HCT116 (cell line): ENCODE measurements at regions not wholly inside any gene's neighbourhood (a gene's known extent, or its start where the extent isn't known, plus 50 kb on each side); places are given as distances from the start of the nearest gene placed in this dataset.

Experiments
- ATAC-seq: fragments of 200-7000 bp; cut with Tn5 transposase; 2 replicates; pipeline ENCODE4 v1.9.1; 2020; ENCODE audit warnings: mild to moderate bottlenecking, moderate library complexity
- BruUV-seq: library from RNA; stranded (reverse); fragments of 400-500 nt; replicated peaks from 2 replicates; lab custom pipeline; 2021; lab: Mats Ljungman, UMichigan
- CTCF ChIA-PET: fragments of 300-600 bp; sonication (Branson Sonifier 250); formaldehyde crosslinking; loops from one replicate; lab custom pipeline; 2021; ENCODE audit warnings: antibody characterized with exemption; lab: Charles Lee
- POLR2A ChIA-PET: fragments of 300-600, 350-600 bp; sonication (Branson Sonifier 250); formaldehyde crosslinking; loops from one replicate; lab custom pipeline; 2021; ENCODE audit warnings: antibody characterized with exemption; lab: Charles Lee
- RAD21 ChIA-PET, 2 experiments: fragments of 300-600 bp; sonication (Branson Sonifier 250); formaldehyde crosslinking; loops; one replicate each; lab custom pipeline; 2023; ENCODE audit warnings: low total read pairs in 2 of 2; ENCODE audit not compliant: uncharacterized antibody in 2 of 2, unreplicated experiment in 2 of 2, low non-redundant PET in 1 of 2; lab: Charles Lee
- DNase-seq: peaks from one replicate; pipeline ENCODE4 v3.0.0-alpha.2; 2010; ENCODE audit warnings: low read depth, low spot score
- H2AFZ ChIP-seq: fragments of 200-600 bp; shearing (Covaris generic), sonication (generic); 2 replicates; pipeline ENCODE4 v1.6.1; 2017; ENCODE audit warnings: low read depth, mixed run types, mixed read lengths, antibody characterized with exemption, low read length; ENCODE audit not compliant: poor library complexity, severe bottlenecking
- H3K27ac ChIP-seq: 2 replicates; pipeline ENCODE4 v1.5.1; 2012; ENCODE audit warnings: low read depth, low read length
- H3K27me3 ChIP-seq: fragments of 200-600 bp; sonication (generic); 2 replicates; pipeline ENCODE4 v1.6.1; 2016; ENCODE audit warnings: mixed run types, low read length, mixed read lengths; ENCODE audit not compliant: insufficient read depth
- H3K36me3 ChIP-seq, 2 experiments: fragments of 200-500 bp in 1 of 2; fragments of 200-600 bp in 1 of 2; sonication (Bioruptor generic) in 1 of 2; sonication (generic) in 1 of 2; 2 replicates each; pipeline versions ENCODE4 v1.5.1 to v1.6.1; 2014 to 2016; ENCODE audit warnings: low read length in 2 of 2, inconsistent platforms in 1 of 2, mixed read lengths in 1 of 2, mixed run types in 1 of 2; ENCODE audit not compliant: insufficient read depth in 2 of 2, control insufficient read depth in 1 of 2
- H3K4me1 ChIP-seq, 2 experiments: fragments of 200-600 bp in 1 of 2; sonication (generic) in 1 of 2; 2 replicates each; pipeline versions ENCODE4 v1.5.1 to v1.6.1; 2012 to 2017; ENCODE audit warnings: low read length in 2 of 2, inconsistent platforms in 1 of 2, mild to moderate bottlenecking in 1 of 2, mixed read lengths in 1 of 2, mixed run types in 1 of 2, moderate library complexity in 1 of 2; ENCODE audit not compliant: insufficient read depth in 2 of 2, control insufficient read depth in 1 of 2
- H3K4me2 ChIP-seq: fragments of 200-600 bp; sonication (generic); 2 replicates; pipeline ENCODE4 v1.6.1; 2017; ENCODE audit warnings: mixed run types, low read length, mixed read lengths
- H3K4me3 ChIP-seq, 2 experiments: fragments of 200-600 bp in 1 of 2; sonication (generic) in 1 of 2; replicated peaks in 1 of 2; 2 replicates each; pipeline ENCODE4 v1.5.1; 2011 to 2016; ENCODE audit warnings: low read length in 2 of 2, control low read depth in 1 of 2, low read depth in 1 of 2, mild to moderate bottlenecking in 1 of 2, mixed read lengths in 1 of 2, mixed run types in 1 of 2
- H3K79me2 ChIP-seq: fragments of 200-600 bp; sonication (generic); 2 replicates; pipeline ENCODE4 v1.6.1; 2017; ENCODE audit warnings: mild to moderate bottlenecking, mixed run types, low read length, moderate library complexity, mixed read lengths; ENCODE audit not compliant: insufficient read depth
- H3K9ac ChIP-seq: fragments of 200-600 bp; sonication (generic); 2 replicates; pipeline ENCODE4 v1.6.1; 2016; ENCODE audit warnings: low read length, mixed read lengths
- H3K9me2 ChIP-seq: fragments of 200-600 bp; sonication (generic), shearing (Covaris generic); 2 replicates; pipeline ENCODE4 v1.6.1; 2017; ENCODE audit warnings: mixed run types, mild to moderate bottlenecking, moderate library complexity; ENCODE audit not compliant: insufficient read depth
- H3K9me3 ChIP-seq, 2 experiments: fragments of 200-500 bp in 1 of 2; fragments of 200-600 bp in 1 of 2; sonication (Bioruptor generic) in 1 of 2; sonication (generic) in 1 of 2; 2 replicates each; pipeline ENCODE4 v1.6.1; 2014 to 2017; ENCODE audit warnings: low read length in 2 of 2, mixed read lengths in 2 of 2, inconsistent platforms in 1 of 2, low read depth in 1 of 2, mild to moderate bottlenecking in 1 of 2, mixed run types in 1 of 2, moderate library complexity in 1 of 2; ENCODE audit not compliant: control insufficient read depth in 1 of 2, insufficient read depth in 1 of 2
- H4K20me1 ChIP-seq: fragments of 200-600 bp; sonication (generic), shearing (Covaris generic); 2 replicates; pipeline ENCODE4 v1.6.1; 2017; ENCODE audit warnings: mixed run types, mild to moderate bottlenecking, moderate library complexity; ENCODE audit not compliant: insufficient read depth
- CBX3 ChIP-seq: IDR thresholded peaks from 2 replicates; pipeline ENCODE4 v1.6.1; 2012; ENCODE audit warnings: low read depth
- CEBPB ChIP-seq: IDR thresholded peaks from 2 replicates; pipeline ENCODE4 v1.6.1; 2012; ENCODE audit warnings: low read depth
- EGR1 ChIP-seq: IDR thresholded peaks from 2 replicates; pipeline ENCODE4 v1.6.1; 2012; ENCODE audit warnings: low read depth
- ELF1 ChIP-seq: IDR thresholded peaks from 2 replicates; pipeline ENCODE4 v1.6.1; 2012; ENCODE audit warnings: low read depth, borderline replicate concordance
- EZH2 ChIP-seq: fragments of 200-600 bp; sonication (generic); IDR thresholded peaks from 2 replicates; pipeline ENCODE4 v1.6.1; 2017; ENCODE audit warnings: antibody characterized with exemption, mixed run types
- EZH2phosphoT487 ChIP-seq: fragments of 200-600 bp; IDR thresholded peaks from 2 replicates; pipeline ENCODE4 v1.6.1; 2018; ENCODE audit warnings: antibody characterized with exemption, borderline replicate concordance
- JUND ChIP-seq: IDR thresholded peaks from 2 replicates; pipeline ENCODE4 v1.6.1; 2012
- POLR2A ChIP-seq: IDR thresholded peaks from 2 replicates; pipeline ENCODE4 v1.7.0; 2011; ENCODE audit warnings: borderline replicate concordance; ENCODE audit not compliant: insufficient read depth, insufficient read length; ENCODE audit errors: extremely low read depth
- RAD21 ChIP-seq: IDR thresholded peaks from 2 replicates; pipeline ENCODE4 v1.6.1; 2012; ENCODE audit warnings: low read depth, mild to moderate bottlenecking
- SRF ChIP-seq: IDR thresholded peaks from 2 replicates; pipeline ENCODE4 v1.6.1; 2012; ENCODE audit warnings: low read depth
- TCF7L2 ChIP-seq: IDR thresholded peaks from 2 replicates; pipeline ENCODE4 v1.7.0; 2011; ENCODE audit warnings: borderline replicate concordance, inconsistent platforms; ENCODE audit not compliant: insufficient read depth, insufficient read length; ENCODE audit errors: extremely low read depth
- YY1 ChIP-seq: IDR thresholded peaks from 2 replicates; pipeline ENCODE4 v1.6.1; 2011; ENCODE audit warnings: low read length, low read depth, moderate library complexity, mild to moderate bottlenecking; ENCODE audit not compliant: insufficient replicate concordance; ENCODE audit errors: extremely low read depth
- ZBTB33 ChIP-seq: IDR thresholded peaks from 2 replicates; pipeline ENCODE4 v1.6.1; 2011; ENCODE audit warnings: mild to moderate bottlenecking, low read length, moderate library complexity; ENCODE audit not compliant: insufficient replicate concordance; ENCODE audit errors: extremely low read depth
- ZFX ChIP-seq: fragments of 450-650 bp; IDR thresholded peaks from 2 replicates; pipeline ENCODE4 v1.6.1; 2017
- intact Hi-C: fragments of 100-400 bp; cut with micrococcal nuclease; formaldehyde crosslinking; loops from 2 replicates; pipeline ENCODE4 v1.10.0; 2022
- TF ChIP-seq, protein P1 (sequence below): IDR thresholded peaks from 2 replicates; pipeline ENCODE4 v1.6.1; 2012
- TF ChIP-seq, protein P2 (sequence below): IDR thresholded peaks from 2 replicates; pipeline ENCODE4 v1.6.1; 2012; ENCODE audit warnings: low read depth

GRCh38 chr3:145518639-145519038 lies 642.3 kb downstream of the PLOD2 start:
- Histone ChIP-seq H3K27me3 (no peaks in the 10 kb centered on the region), H3K4me1 (no peaks in the 10 kb centered on the region), H2AFZ (no peak overlapping the region), H3K4me3 (no peak overlapping the region), H3K4me2 (no peak overlapping the region), H3K36me3 (no peaks in the 10 kb centered on the region), H3K9me2 (no peaks in the 10 kb centered on the region), H3K9me3 (no peaks in the 10 kb centered on the region), H4K20me1 (0 out of 2 replicates have a peak, but pooled peaks cover 2% of the 10 kb centered on the region), H3K27ac (no peak overlapping the region), H3K9ac (no peak overlapping the region), H3K79me2 (no peaks in the 10 kb centered on the region)
- no TSS peak for BruUV-seq
- no peak for DNase-seq
- intact Hi-C loops = no loop called here
- POLR2A ChIA-PET = no interaction called here
- TF ChIP-seq POLR2A (no peak), JUND (no peak), ZBTB33 (no peak), TCF7L2 (no peak), EZH2phosphoT487 (no peak), ELF1 (no peak), SRF (no peak), EZH2 (no peak), ZFX (no peak), CBX3 (no peak), EGR1 (no peak), CEBPB (no peak), RAD21 (no peak), YY1 (no peak)
- TF ChIP-seq, protein P1, sequence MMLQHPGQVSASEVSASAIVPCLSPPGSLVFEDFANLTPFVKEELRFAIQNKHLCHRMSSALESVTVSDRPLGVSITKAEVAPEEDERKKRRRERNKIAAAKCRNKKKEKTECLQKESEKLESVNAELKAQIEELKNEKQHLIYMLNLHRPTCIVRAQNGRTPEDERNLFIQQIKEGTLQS = no peak
- TF ChIP-seq, protein P2, sequence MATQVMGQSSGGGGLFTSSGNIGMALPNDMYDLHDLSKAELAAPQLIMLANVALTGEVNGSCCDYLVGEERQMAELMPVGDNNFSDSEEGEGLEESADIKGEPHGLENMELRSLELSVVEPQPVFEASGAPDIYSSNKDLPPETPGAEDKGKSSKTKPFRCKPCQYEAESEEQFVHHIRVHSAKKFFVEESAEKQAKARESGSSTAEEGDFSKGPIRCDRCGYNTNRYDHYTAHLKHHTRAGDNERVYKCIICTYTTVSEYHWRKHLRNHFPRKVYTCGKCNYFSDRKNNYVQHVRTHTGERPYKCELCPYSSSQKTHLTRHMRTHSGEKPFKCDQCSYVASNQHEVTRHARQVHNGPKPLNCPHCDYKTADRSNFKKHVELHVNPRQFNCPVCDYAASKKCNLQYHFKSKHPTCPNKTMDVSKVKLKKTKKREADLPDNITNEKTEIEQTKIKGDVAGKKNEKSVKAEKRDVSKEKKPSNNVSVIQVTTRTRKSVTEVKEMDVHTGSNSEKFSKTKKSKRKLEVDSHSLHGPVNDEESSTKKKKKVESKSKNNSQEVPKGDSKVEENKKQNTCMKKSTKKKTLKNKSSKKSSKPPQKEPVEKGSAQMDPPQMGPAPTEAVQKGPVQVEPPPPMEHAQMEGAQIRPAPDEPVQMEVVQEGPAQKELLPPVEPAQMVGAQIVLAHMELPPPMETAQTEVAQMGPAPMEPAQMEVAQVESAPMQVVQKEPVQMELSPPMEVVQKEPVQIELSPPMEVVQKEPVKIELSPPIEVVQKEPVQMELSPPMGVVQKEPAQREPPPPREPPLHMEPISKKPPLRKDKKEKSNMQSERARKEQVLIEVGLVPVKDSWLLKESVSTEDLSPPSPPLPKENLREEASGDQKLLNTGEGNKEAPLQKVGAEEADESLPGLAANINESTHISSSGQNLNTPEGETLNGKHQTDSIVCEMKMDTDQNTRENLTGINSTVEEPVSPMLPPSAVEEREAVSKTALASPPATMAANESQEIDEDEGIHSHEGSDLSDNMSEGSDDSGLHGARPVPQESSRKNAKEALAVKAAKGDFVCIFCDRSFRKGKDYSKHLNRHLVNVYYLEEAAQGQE = no peak
- no peak for ATAC-seq
- CTCF ChIA-PET = no interaction called here
- RAD21 ChIA-PET = no interaction called here
